ENCODE measurements at regions not wholly inside any gene's neighbourhood (a gene's known extent, or its start where the extent isn't known, plus 50 kb on each side); places are given as distances from the start of the nearest gene placed in this dataset.
"Not testable (repeated sequence)": the region's sequence is repeated elsewhere in the genome, so short reads cannot be mapped to it uniquely, and the experiment has no call there.

GRCh38 chr5:34180225-34180624 is 137.2 kb upstream of the C1QTNF3 start:
- ATAC-seq (replicated peaks); H3K4me1 Mint-ChIP-seq (ENCODE audit: low read depth in 2 of 2); H3K27me3 Mint-ChIP-seq; H3K9me3 Mint-ChIP-seq; DNase-seq; H3K4me3 Mint-ChIP-seq; H3K27ac Mint-ChIP-seq: not testable (repeated sequence)
- H3K36me3 Mint-ChIP-seq (ENCODE audit: insufficient read depth): peaks cover 29% of the 10 kb centered on the region

- H3K27me3 Mint-ChIP-seq; H3K4me3 Mint-ChIP-seq; H3K9me3 Mint-ChIP-seq; DNase-seq; H3K4me1 Mint-ChIP-seq (ENCODE audit: low read depth in 2 of 2); ATAC-seq (replicated peaks): not testable (repeated sequence)
- H3K27ac Mint-ChIP-seq: peak overlapping the region in 1 of 2 donors; percentile 74
- peaks cover 21% of the 10 kb centered on the region for H3K36me3 Mint-ChIP-seq (ENCODE audit: insufficient read depth)
These were observed 138.1 kb upstream of the C1QTNF3 start for GRCh38 chr5:34180940-34181614.

GRCh38 chr5:34185005-34185404 is 142.0 kb upstream of the C1QTNF3 start:
- Mint-ChIP-seq H3K4me1 (ENCODE audit: low read depth in 2 of 2) (peaks cover 9 to 10% of the 10 kb centered on the region in 2 donors), H3K36me3 (ENCODE audit: insufficient read depth) (peaks cover 15% of the 10 kb centered on the region)
- not testable (repeated sequence) for ATAC-seq (replicated peaks); DNase-seq; H3K27me3 Mint-ChIP-seq; H3K27ac Mint-ChIP-seq; H3K9me3 Mint-ChIP-seq; H3K4me3 Mint-ChIP-seq

- H3K4me3 Mint-ChIP-seq; H3K27ac Mint-ChIP-seq; DNase-seq; H3K9me3 Mint-ChIP-seq; H3K27me3 Mint-ChIP-seq; ATAC-seq (replicated peaks): not testable (repeated sequence)
- H3K4me1 Mint-ChIP-seq (ENCODE audit: low read depth in 2 of 2): peaks cover 9 to 10% of the 10 kb centered on the region in 2 donors
- H3K36me3 Mint-ChIP-seq (ENCODE audit: insufficient read depth): peaks cover 14% of the 10 kb centered on the region
These were observed 142.6 kb upstream of the C1QTNF3 start for GRCh38 chr5:34185572-34185971.

- ATAC-seq (replicated peaks); H3K9me3 Mint-ChIP-seq; H3K27me3 Mint-ChIP-seq; H3K27ac Mint-ChIP-seq; H3K4me3 Mint-ChIP-seq; DNase-seq: not testable (repeated sequence)
- Mint-ChIP-seq H3K4me1 (ENCODE audit: low read depth in 2 of 2) (peaks cover 12% of the 10 kb centered on the region in 2 donors), H3K36me3 (ENCODE audit: insufficient read depth) (peaks cover 14% of the 10 kb centered on the region)
These were observed 143.1 kb upstream of the C1QTNF3 start for GRCh38 chr5:34186108-34186507.

GRCh38 chr5:34186865-34187264 is 143.9 kb upstream of the C1QTNF3 start:
- Mint-ChIP-seq H3K27ac (peak overlapping the region in 1 of 2 donors; percentile 12), H3K4me1 (ENCODE audit: low read depth in 2 of 2) (peaks cover 17 to 18% of the 10 kb centered on the region in 2 donors), H3K36me3 (ENCODE audit: insufficient read depth) (peaks cover 13% of the 10 kb centered on the region)
- H3K9me3 Mint-ChIP-seq; ATAC-seq (replicated peaks); H3K4me3 Mint-ChIP-seq; H3K27me3 Mint-ChIP-seq: not testable (repeated sequence)
- peak in 1 of 3 experiments; percentile 2 for DNase-seq

- not testable (repeated sequence) for H3K27me3 Mint-ChIP-seq; H3K36me3 Mint-ChIP-seq (ENCODE audit: insufficient read depth); DNase-seq; H3K9me3 Mint-ChIP-seq; ATAC-seq (replicated peaks); H3K4me3 Mint-ChIP-seq
- H3K4me1 Mint-ChIP-seq (ENCODE audit: low read depth in 2 of 2): peaks cover 19 to 23% of the 10 kb centered on the region in 2 donors
- H3K27ac Mint-ChIP-seq: peak overlapping the region in 1 of 2 donors; percentile 78
These were observed 144.4 kb upstream of the C1QTNF3 start for GRCh38 chr5:34187441-34187840.

- H3K9me3 Mint-ChIP-seq; ATAC-seq (replicated peaks); H3K4me3 Mint-ChIP-seq; H3K27me3 Mint-ChIP-seq: not testable (repeated sequence)
- DNase-seq: peak; percentile 45 to 51 (median 51)
- Mint-ChIP-seq H3K4me1 (ENCODE audit: low read depth in 2 of 2) (peaks cover 22 to 28% of the 10 kb centered on the region in 2 donors), H3K27ac (peak overlapping the region in 1 of 2 donors; percentile 78), H3K36me3 (ENCODE audit: insufficient read depth) (peaks cover 14% of the 10 kb centered on the region)
These were observed 145.2 kb upstream of the C1QTNF3 start for GRCh38 chr5:34188001-34188822.

- H3K27ac Mint-ChIP-seq: peak overlapping the region in 1 of 2 donors; percentile 2
These were observed 146.2 kb upstream of the C1QTNF3 start for GRCh38 chr5:34189246-34189645.

GRCh38 chr5:34189752-34190411 is 146.9 kb upstream of the C1QTNF3 start:
- H3K4me3 Mint-ChIP-seq; ATAC-seq (replicated peaks); H3K27me3 Mint-ChIP-seq; H3K9me3 Mint-ChIP-seq: not testable (repeated sequence)
- Mint-ChIP-seq H3K36me3 (ENCODE audit: insufficient read depth) (peaks cover 10% of the 10 kb centered on the region), H3K27ac (peak overlapping the region; percentile 1 to 2), H3K4me1 (ENCODE audit: low read depth in 2 of 2) (peaks cover 25 to 31% of the 10 kb centered on the region in 2 donors)
- peak in 2 of 3 experiments; percentile 14 to 15 for DNase-seq

More at GRCh38 chr5:34189246-34189645, 146.2 kb upstream of the C1QTNF3 start:
- H3K9me3 Mint-ChIP-seq; H3K27me3 Mint-ChIP-seq; H3K4me3 Mint-ChIP-seq; ATAC-seq (replicated peaks): not testable (repeated sequence)
- Mint-ChIP-seq H3K36me3 (ENCODE audit: insufficient read depth) (peaks cover 10% of the 10 kb centered on the region), H3K4me1 (ENCODE audit: low read depth in 2 of 2) (peaks cover 25 to 31% of the 10 kb centered on the region in 2 donors)
- DNase-seq: peak in 1 of 3 experiments; percentile 7

- peak overlapping the region in 1 of 2 donors; percentile 1 for H3K27ac Mint-ChIP-seq
- H3K36me3 Mint-ChIP-seq (ENCODE audit: insufficient read depth): peaks cover 10% of the 10 kb centered on the region
- H3K4me3 Mint-ChIP-seq; H3K27me3 Mint-ChIP-seq; H3K9me3 Mint-ChIP-seq; ATAC-seq (replicated peaks): not testable (repeated sequence)
- DNase-seq: peak in 2 of 3 experiments; percentile 21
- H3K4me1 Mint-ChIP-seq (ENCODE audit: low read depth in 2 of 2): peaks cover 25 to 31% of the 10 kb centered on the region in 2 donors
These were observed 147.5 kb upstream of the C1QTNF3 start for GRCh38 chr5:34190466-34190865.

GRCh38 chr5:34191279-34191744 is 148.3 kb upstream of the C1QTNF3 start:
- Mint-ChIP-seq H3K27ac (peak overlapping the region; percentile 41 to 77), H3K36me3 (ENCODE audit: insufficient read depth) (peaks cover 10% of the 10 kb centered on the region), H3K4me1 (ENCODE audit: low read depth in 2 of 2) (peaks cover 25 to 31% of the 10 kb centered on the region in 2 donors)
- ATAC-seq (replicated peaks); H3K4me3 Mint-ChIP-seq; H3K9me3 Mint-ChIP-seq; H3K27me3 Mint-ChIP-seq: not testable (repeated sequence)
- peak in 2 of 3 experiments; percentile 4 to 24 for DNase-seq

Data from effector memory CD8-positive, alpha-beta T cell (primary cell).